ENCODE measurements at regions not wholly inside any gene's neighbourhood (a gene's known extent, or its start where the extent isn't known, plus 50 kb on each side); places are given as distances from the start of the nearest gene placed in this dataset.

GRCh38 chr2:21395366-21395765 lies 271.6 kb downstream of the TDRD15 start (continued):
- no peak for TF ChIP-seq PAXIP1 (CRISPR knock-in tag; conservative IDR thresholded peaks at IDR 0.05)
- no peak for TF ChIP-seq ZBTB14 (CRISPR knock-in tag; IDR thresholded peaks at IDR 0.05)
- no peak for TF ChIP-seq ZBTB7A (CRISPR knock-in tag; IDR thresholded peaks at IDR 0.05)
- no peak for TF ChIP-seq NBN (conservative IDR thresholded peaks at IDR 0.05)
- no peak for TF ChIP-seq POLR2AphosphoS2 (IDR thresholded peaks at IDR 0.05; ENCODE audit: low read depth, low read length)
- no peak for TF ChIP-seq SALL2 (CRISPR knock-in tag; IDR thresholded peaks at IDR 0.05)
- no peak for TF ChIP-seq BRF2 (CRISPR knock-in tag; IDR thresholded peaks at IDR 0.05)
- TF ChIP-seq, protein P1, sequence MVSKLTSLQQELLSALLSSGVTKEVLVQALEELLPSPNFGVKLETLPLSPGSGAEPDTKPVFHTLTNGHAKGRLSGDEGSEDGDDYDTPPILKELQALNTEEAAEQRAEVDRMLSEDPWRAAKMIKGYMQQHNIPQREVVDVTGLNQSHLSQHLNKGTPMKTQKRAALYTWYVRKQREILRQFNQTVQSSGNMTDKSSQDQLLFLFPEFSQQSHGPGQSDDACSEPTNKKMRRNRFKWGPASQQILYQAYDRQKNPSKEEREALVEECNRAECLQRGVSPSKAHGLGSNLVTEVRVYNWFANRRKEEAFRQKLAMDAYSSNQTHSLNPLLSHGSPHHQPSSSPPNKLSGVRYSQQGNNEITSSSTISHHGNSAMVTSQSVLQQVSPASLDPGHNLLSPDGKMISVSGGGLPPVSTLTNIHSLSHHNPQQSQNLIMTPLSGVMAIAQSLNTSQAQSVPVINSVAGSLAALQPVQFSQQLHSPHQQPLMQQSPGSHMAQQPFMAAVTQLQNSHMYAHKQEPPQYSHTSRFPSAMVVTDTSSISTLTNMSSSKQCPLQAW (CRISPR knock-in tag; IDR thresholded peaks at IDR 0.05), result no peak
- no peak for TF ChIP-seq KLF15 (CRISPR knock-in tag; IDR thresholded peaks at IDR 0.05; ENCODE audit: borderline replicate concordance)
- TF ChIP-seq ZBTB42 (CRISPR knock-in tag; IDR thresholded peaks at IDR 0.05), result no peak
- TF ChIP-seq CC2D1A (CRISPR knock-in tag; IDR thresholded peaks at IDR 0.05), result no peak
- TF ChIP-seq ZNF781 (CRISPR knock-in tag; IDR thresholded peaks at IDR 0.05; ENCODE audit: borderline replicate concordance, not compliant biosample characterization), result no peak
- TF ChIP-seq, protein P2, sequence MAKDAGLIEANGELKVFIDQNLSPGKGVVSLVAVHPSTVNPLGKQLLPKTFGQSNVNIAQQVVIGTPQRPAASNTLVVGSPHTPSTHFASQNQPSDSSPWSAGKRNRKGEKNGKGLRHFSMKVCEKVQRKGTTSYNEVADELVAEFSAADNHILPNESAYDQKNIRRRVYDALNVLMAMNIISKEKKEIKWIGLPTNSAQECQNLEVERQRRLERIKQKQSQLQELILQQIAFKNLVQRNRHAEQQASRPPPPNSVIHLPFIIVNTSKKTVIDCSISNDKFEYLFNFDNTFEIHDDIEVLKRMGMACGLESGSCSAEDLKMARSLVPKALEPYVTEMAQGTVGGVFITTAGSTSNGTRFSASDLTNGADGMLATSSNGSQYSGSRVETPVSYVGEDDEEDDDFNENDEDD (CRISPR knock-in tag; IDR thresholded peaks at IDR 0.05; ENCODE audit: borderline replicate concordance), result no peak
- TF ChIP-seq MAZ (IDR thresholded peaks at IDR 0.05; ENCODE audit: borderline replicate concordance, low read depth, low read length), result no peak
- no peak for TF ChIP-seq MAZ (CRISPR knock-in tag; IDR thresholded peaks at IDR 0.05; ENCODE audit: low read depth)
- TF ChIP-seq CEBPZ (IDR thresholded peaks at IDR 0.05; ENCODE audit: low read length), result no peak
- no peak for TF ChIP-seq ZSCAN21 (CRISPR knock-in tag; IDR thresholded peaks at IDR 0.05; ENCODE audit: borderline replicate concordance)
- TF ChIP-seq GTF2F1 (IDR thresholded peaks at IDR 0.05; ENCODE audit: low read length), result no peak
- TF ChIP-seq MBD4 (IDR thresholded peaks at IDR 0.05; ENCODE audit: borderline replicate concordance, low read length), result no peak

Measured in HepG2 (cell line).